Trophoblast cell (in vitro differentiated cells and primary cell): ENCODE measurements at regions not wholly inside any gene's neighbourhood (a gene's known extent, or its start where the extent isn't known, plus 50 kb on each side); places are given as distances from the start of the nearest gene placed in this dataset.

Source experiments
- DNase-seq, 2 donors: peaks; one replicate each; pipeline ENCODE4 v3.0.0-alpha.2; 2016
- H2AFZ ChIP-seq: 2 replicates; pipeline ENCODE4 v1.6.1; 2013; ENCODE audit warnings: low read length, moderate library complexity, mild to moderate bottlenecking; ENCODE audit not compliant: insufficient read depth, poor library complexity
- H2AK5ac ChIP-seq: 2 replicates; pipeline ENCODE4 v1.6.1; 2013; ENCODE audit warnings: mild to moderate bottlenecking, low read length
- H2BK120ac ChIP-seq: 2 replicates; pipeline ENCODE4 v1.6.1; 2013; ENCODE audit warnings: low read length, mild to moderate bottlenecking, moderate library complexity; ENCODE audit not compliant: insufficient read depth, poor library complexity
- H2BK12ac ChIP-seq: 2 replicates; pipeline ENCODE4 v1.6.1; 2013; ENCODE audit warnings: mild to moderate bottlenecking, low read length, moderate library complexity
- H2BK5ac ChIP-seq: 2 replicates; pipeline ENCODE4 v1.6.1; 2013; ENCODE audit warnings: low read length, low read depth, moderate library complexity, mild to moderate bottlenecking; ENCODE audit not compliant: poor library complexity
- H3K14ac ChIP-seq: 2 replicates; pipeline ENCODE4 v1.6.1; 2013; ENCODE audit warnings: mild to moderate bottlenecking, low read length
- H3K18ac ChIP-seq: 2 replicates; pipeline ENCODE4 v1.6.1; 2013; ENCODE audit warnings: mild to moderate bottlenecking, low read length
- H3K23ac ChIP-seq: 2 replicates; pipeline ENCODE4 v1.6.1; 2013; ENCODE audit warnings: low read length
- H3K27ac ChIP-seq: 2 replicates; pipeline ENCODE4 v1.5.1; 2013; ENCODE audit warnings: low read depth, mild to moderate bottlenecking, inconsistent platforms, low read length, moderate library complexity
- H3K27me3 ChIP-seq: 2 replicates; pipeline ENCODE4 v1.6.1; 2013; ENCODE audit warnings: inconsistent platforms, mild to moderate bottlenecking, low read length, moderate library complexity; ENCODE audit not compliant: insufficient read depth
- H3K36me3 ChIP-seq, 2 experiments: 1 replicate in 1 of 2; 2 replicates in 1 of 2; pipeline ENCODE4 v1.6.1; 2013; ENCODE audit warnings: low read length in 2 of 2, mild to moderate bottlenecking in 2 of 2, moderate library complexity in 1 of 2; ENCODE audit not compliant: insufficient read depth in 2 of 2, control insufficient read depth in 1 of 2
- H3K4ac ChIP-seq: 2 replicates; pipeline ENCODE4 v1.6.1; 2013; ENCODE audit warnings: low read depth, mild to moderate bottlenecking, low read length, moderate library complexity
- H3K4me1 ChIP-seq, 2 experiments: 1 replicate in 1 of 2; 2 replicates in 1 of 2; pipeline ENCODE4 v1.6.1; 2013; ENCODE audit warnings: low read length in 2 of 2, mild to moderate bottlenecking in 2 of 2, moderate library complexity in 1 of 2; ENCODE audit not compliant: insufficient read depth in 2 of 2, control insufficient read depth in 1 of 2
- H3K4me2 ChIP-seq: 2 replicates; pipeline ENCODE4 v1.6.1; 2013; ENCODE audit warnings: inconsistent platforms, mild to moderate bottlenecking, low read length, moderate library complexity
- H3K4me3 ChIP-seq: 2 replicates; pipeline ENCODE4 v1.5.1; 2013; ENCODE audit warnings: mild to moderate bottlenecking, low read depth, low read length, inconsistent platforms
- H3K79me1 ChIP-seq: one replicate; pipeline ENCODE4 v1.6.1; 2013; ENCODE audit warnings: low read length
- H3K79me2 ChIP-seq: 2 replicates; pipeline ENCODE4 v1.6.1; 2013; ENCODE audit warnings: low read length, mild to moderate bottlenecking; ENCODE audit not compliant: control insufficient read depth, insufficient read depth, poor library complexity
- H3K9ac ChIP-seq: 2 replicates; pipeline ENCODE4 v1.6.1; 2013; ENCODE audit warnings: mild to moderate bottlenecking, low read length
- H3K9me3 ChIP-seq: 2 replicates; pipeline ENCODE4 v1.6.1; 2013; ENCODE audit warnings: low read depth, mild to moderate bottlenecking, control low read depth, inconsistent platforms, low read length; ENCODE audit not compliant: insufficient read depth
- H4K12ac ChIP-seq: 2 replicates; pipeline ENCODE4 v1.6.1; 2013; ENCODE audit warnings: low read depth, mild to moderate bottlenecking, low read length, moderate library complexity
- H4K8ac ChIP-seq: 2 replicates; pipeline ENCODE4 v1.6.1; 2013; ENCODE audit warnings: low read depth, mild to moderate bottlenecking, low read length, moderate library complexity
- H4K91ac ChIP-seq: one replicate; pipeline ENCODE4 v1.6.1; 2013; ENCODE audit warnings: low read depth, mild to moderate bottlenecking, low read length, moderate library complexity
- WGBS: extraction: QIAGEN DNeasy Blood & Tissue Kit; methylation state at CpG from one replicate; pipeline ENCODE4 v1.1.7; 2013; ENCODE audit warnings: missing lambda C conversion rate; ENCODE audit not compliant: insufficient read length, insufficient coverage; ENCODE audit errors: extremely low coverage; 5-methylcytosine and 5-hydroxymethylcytosine counted together

- no peaks in the 10 kb centered on the region for H3K79me1 ChIP-seq
- no peak overlapping the region for H4K8ac ChIP-seq
- H2BK12ac ChIP-seq = no peak overlapping the region
- no peaks in the 10 kb centered on the region for H3K4me1 ChIP-seq
- H3K79me2 ChIP-seq = no peaks in the 10 kb centered on the region
- no peak overlapping the region for H3K27ac ChIP-seq
- H2BK120ac ChIP-seq = no peak overlapping the region
- no peak overlapping the region for H2AK5ac ChIP-seq
- 100% methylated on average over 1 of the region's 6 CpGs for WGBS
- no peak overlapping the region for H3K4me3 ChIP-seq
- no peaks in the 10 kb centered on the region for H3K36me3 ChIP-seq
- H4K91ac ChIP-seq = no peak overlapping the region
- no peaks in the 10 kb centered on the region for H3K27me3 ChIP-seq
- H2BK5ac ChIP-seq = no peak overlapping the region
- H3K14ac ChIP-seq = no peak overlapping the region
- H3K9ac ChIP-seq = no peak overlapping the region
- no peak overlapping the region for H3K18ac ChIP-seq
- H3K9me3 ChIP-seq = no peaks in the 10 kb centered on the region
- DNase-seq = peak; percentile 59 to 64
- no peak overlapping the region for H2AFZ ChIP-seq
- H3K23ac ChIP-seq = no peak overlapping the region
- no peak overlapping the region for H3K4ac ChIP-seq
- H4K12ac ChIP-seq = no peak overlapping the region
- no peak overlapping the region for H3K4me2 ChIP-seq
Measured at GRCh38 chr2:224259831-224260230, 142.1 kb downstream of the FAM124B start.

DNA sequence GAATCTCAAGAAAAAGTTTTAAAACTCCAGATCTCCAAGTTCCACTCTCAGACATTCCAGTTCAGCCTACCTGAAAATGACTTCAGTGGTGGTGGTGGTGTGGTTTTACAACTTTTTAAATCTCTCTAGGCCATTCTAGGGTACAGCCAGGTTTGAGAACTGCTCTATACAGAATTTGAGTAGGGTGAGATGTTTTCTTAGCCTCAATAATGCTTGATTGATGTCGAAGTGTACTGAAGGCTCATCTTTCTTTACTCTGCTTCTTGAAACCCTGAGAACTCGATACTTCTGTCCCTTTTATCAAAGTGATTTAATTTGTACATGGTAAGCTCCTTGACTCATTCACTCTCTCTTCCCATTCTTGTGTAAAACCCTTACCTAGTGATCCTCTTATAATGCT, 143.8 kb downstream of the FAM124B start:
- H4K12ac ChIP-seq = no peak overlapping the region
- H3K18ac ChIP-seq = no peak overlapping the region
- no peaks in the 10 kb centered on the region for H3K79me2 ChIP-seq
- H3K79me1 ChIP-seq = no peaks in the 10 kb centered on the region
- no CpG with 5 or more reads among the region's 2 CpGs for WGBS
- no peaks in the 10 kb centered on the region for H3K36me3 ChIP-seq
- no peaks in the 10 kb centered on the region for H3K9me3 ChIP-seq
- H2BK120ac ChIP-seq = no peak overlapping the region
- no peaks in the 10 kb centered on the region for H3K4me1 ChIP-seq
- no peak overlapping the region for H3K23ac ChIP-seq
- H3K27me3 ChIP-seq = no peaks in the 10 kb centered on the region
- no peak overlapping the region for H3K9ac ChIP-seq
- no peak for DNase-seq
- no peak overlapping the region for H2BK12ac ChIP-seq
- no peak overlapping the region for H4K8ac ChIP-seq
- H3K4ac ChIP-seq = no peak overlapping the region
- H2AK5ac ChIP-seq = no peak overlapping the region
- H3K14ac ChIP-seq = no peak overlapping the region
- H2BK5ac ChIP-seq = no peak overlapping the region
- no peak overlapping the region for H3K27ac ChIP-seq
- no peak overlapping the region for H3K4me2 ChIP-seq
- no peak overlapping the region for H3K4me3 ChIP-seq
- H2AFZ ChIP-seq = no peak overlapping the region
- no peak overlapping the region for H4K91ac ChIP-seq

GRCh38 chr2:224257156-224257555, 144.8 kb downstream of the FAM124B start:
- no peak for DNase-seq
- no peak overlapping the region for H3K23ac ChIP-seq
- no peaks in the 10 kb centered on the region for H3K27me3 ChIP-seq
- no peak overlapping the region for H2BK5ac ChIP-seq
- H3K14ac ChIP-seq = no peak overlapping the region
- no peak overlapping the region for H3K4ac ChIP-seq
- no peak overlapping the region for H3K4me2 ChIP-seq
- no peak overlapping the region for H2BK120ac ChIP-seq
- no peak overlapping the region for H4K12ac ChIP-seq
- no peak overlapping the region for H3K27ac ChIP-seq
- H3K9me3 ChIP-seq = no peaks in the 10 kb centered on the region
- no CpG with 5 or more reads among the region's 2 CpGs for WGBS
- no peaks in the 10 kb centered on the region for H3K4me1 ChIP-seq
- no peaks in the 10 kb centered on the region for H3K79me1 ChIP-seq
- H4K91ac ChIP-seq = no peak overlapping the region
- no peak overlapping the region for H2BK12ac ChIP-seq
- no peak overlapping the region for H3K4me3 ChIP-seq
- H3K18ac ChIP-seq = no peak overlapping the region
- no peak overlapping the region for H2AK5ac ChIP-seq
- H2AFZ ChIP-seq = no peak overlapping the region
- H3K9ac ChIP-seq = no peak overlapping the region
- no peak overlapping the region for H4K8ac ChIP-seq
- no peaks in the 10 kb centered on the region for H3K36me3 ChIP-seq
- H3K79me2 ChIP-seq = no peaks in the 10 kb centered on the region

DNA sequence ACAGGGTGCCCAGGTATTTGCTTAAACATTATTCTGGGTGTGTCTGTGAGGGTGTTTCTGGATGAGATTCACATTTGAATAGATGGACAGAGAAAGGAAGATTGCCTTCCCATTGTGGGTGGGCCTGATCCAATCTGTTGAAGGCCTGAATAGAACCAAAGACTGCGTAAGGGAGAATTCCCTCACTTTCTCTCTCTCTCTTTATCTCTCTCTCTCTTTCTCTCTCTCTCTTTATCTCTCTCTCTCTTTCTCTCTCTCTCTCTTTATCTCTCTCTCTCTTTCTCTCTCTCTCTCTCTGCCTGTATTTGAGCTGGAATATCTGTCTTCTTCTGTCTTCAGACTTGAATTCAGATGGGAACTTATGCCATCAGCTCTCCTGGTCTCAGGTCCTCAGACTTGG, 148.4 kb downstream of the FAM124B start:
- Histone ChIP-seq H3K9ac (no peak overlapping the region), H3K27ac (no peak overlapping the region), H2BK5ac (no peak overlapping the region), H3K9me3 (no peaks in the 10 kb centered on the region), H3K4me1 (no peaks in the 10 kb centered on the region), H4K12ac (no peak overlapping the region), H3K79me1 (no peaks in the 10 kb centered on the region), H3K18ac (no peak overlapping the region), H3K14ac (no peak overlapping the region), H2AK5ac (no peak overlapping the region), H3K4me3 (no peak overlapping the region), H3K27me3 (no peaks in the 10 kb centered on the region), H2AFZ (no peak overlapping the region), H2BK12ac (no peak overlapping the region), H4K8ac (no peak overlapping the region), H3K23ac (no peak overlapping the region), H3K4ac (no peak overlapping the region), H2BK120ac (no peak overlapping the region), H4K91ac (no peak overlapping the region), H3K36me3 (no peaks in the 10 kb centered on the region), H3K4me2 (no peak overlapping the region), H3K79me2 (no peaks in the 10 kb centered on the region)
- no CpG with 5 or more reads among the region's 1 CpG for WGBS
- no peak for DNase-seq

GRCh38 chr2:224252631-224253030, 149.3 kb downstream of the FAM124B start:
- H3K23ac ChIP-seq = no peak overlapping the region
- no peak overlapping the region for H3K9ac ChIP-seq
- H3K36me3 ChIP-seq = no peaks in the 10 kb centered on the region
- H3K4me2 ChIP-seq = no peak overlapping the region
- no peak overlapping the region for H4K91ac ChIP-seq
- no peaks in the 10 kb centered on the region for H3K27me3 ChIP-seq
- H3K4me1 ChIP-seq = no peaks in the 10 kb centered on the region
- no peaks in the 10 kb centered on the region for H3K9me3 ChIP-seq
- no peaks in the 10 kb centered on the region for H3K79me2 ChIP-seq
- DNase-seq = no peak
- no peaks in the 10 kb centered on the region for H3K79me1 ChIP-seq
- H4K8ac ChIP-seq = no peak overlapping the region
- no peak overlapping the region for H4K12ac ChIP-seq
- no peak overlapping the region for H3K4ac ChIP-seq
- H3K18ac ChIP-seq = no peak overlapping the region
- no peak overlapping the region for H3K14ac ChIP-seq
- no peak overlapping the region for H2BK120ac ChIP-seq
- no peak overlapping the region for H2BK12ac ChIP-seq
- no peak overlapping the region for H2BK5ac ChIP-seq
- no peak overlapping the region for H3K27ac ChIP-seq
- H3K4me3 ChIP-seq = no peak overlapping the region
- H2AK5ac ChIP-seq = no peak overlapping the region
- no peak overlapping the region for H2AFZ ChIP-seq
